ENCODE measurements at regions not wholly inside any gene's neighbourhood (a gene's known extent, or its start where the extent isn't known, plus 50 kb on each side); places are given as distances from the start of the nearest gene placed in this dataset.
"Not testable (repeated sequence)": the region's sequence is repeated elsewhere in the genome, so short reads cannot be mapped to it uniquely, and the experiment has no call there.

GRCh38 chr20:53800418-53800817 is 206.8 kb upstream of the ZNF217 start:
- DNase-seq (ENCODE audit: low read depth) = no peak

- no peak for DNase-seq (ENCODE audit: low read depth)
Measured at GRCh38 chr20:53797085-53797484, 203.4 kb upstream of the ZNF217 start.

GRCh38 chr20:53795170-53795569 is 201.5 kb upstream of the ZNF217 start:
- DNase-seq (ENCODE audit: low read depth) = no peak

- no peak for DNase-seq (ENCODE audit: low read depth)
Measured at GRCh38 chr20:53794529-53795115, 201.0 kb upstream of the ZNF217 start.

- no peak for DNase-seq (ENCODE audit: low read depth)
Measured at GRCh38 chr20:53793783-53794383, 200.2 kb upstream of the ZNF217 start.

- no peak for DNase-seq (ENCODE audit: low read depth)
Measured at GRCh38 chr20:53792946-53793536, 199.4 kb upstream of the ZNF217 start.

GRCh38 chr20:53789989-53790675 is 196.5 kb upstream of the ZNF217 start:
- peak; percentile 18 for DNase-seq (ENCODE audit: low read depth)

GRCh38 chr20:53788253-53789022 is 194.8 kb upstream of the ZNF217 start:
- DNase-seq (ENCODE audit: low read depth) = no peak

- not testable (repeated sequence) for DNase-seq (ENCODE audit: low read depth)
Measured at GRCh38 chr20:53787491-53787931, 193.9 kb upstream of the ZNF217 start.

- DNase-seq (ENCODE audit: low read depth) = no peak
Measured at GRCh38 chr20:53786445-53787267, 193.0 kb upstream of the ZNF217 start.

- DNase-seq (ENCODE audit: low read depth) = no peak
Measured at GRCh38 chr20:53786071-53786444, 192.4 kb upstream of the ZNF217 start.

- DNase-seq (ENCODE audit: low read depth) = no peak
Measured at GRCh38 chr20:53785320-53785719, 191.7 kb upstream of the ZNF217 start.

- no peak for DNase-seq (ENCODE audit: low read depth)
Measured at GRCh38 chr20:53783768-53784167, 190.1 kb upstream of the ZNF217 start.

GRCh38 chr20:53782612-53783246 is 189.1 kb upstream of the ZNF217 start:
- no peak for DNase-seq (ENCODE audit: low read depth)

GRCh38 chr20:53779822-53780221 is 186.2 kb upstream of the ZNF217 start:
- no peak for DNase-seq (ENCODE audit: low read depth)

- DNase-seq (ENCODE audit: low read depth) = no peak
Measured at GRCh38 chr20:53778736-53779135, 185.1 kb upstream of the ZNF217 start.

- no peak for DNase-seq (ENCODE audit: low read depth)
Measured at GRCh38 chr20:53778041-53778516, 184.4 kb upstream of the ZNF217 start.

- DNase-seq (ENCODE audit: low read depth) = not testable (repeated sequence)
Measured at GRCh38 chr20:53777402-53777801, 183.8 kb upstream of the ZNF217 start.

- DNase-seq (ENCODE audit: low read depth) = no peak
Measured at GRCh38 chr20:53776858-53777257, 183.2 kb upstream of the ZNF217 start.

GRCh38 chr20:53774461-53775203 is 181.0 kb upstream of the ZNF217 start:
- peak; percentile 91 for DNase-seq (ENCODE audit: low read depth)

Measured in amniotic epithelial cell (primary cell).